ENCODE measurements at regions not wholly inside any gene's neighbourhood (a gene's known extent, or its start where the extent isn't known, plus 50 kb on each side); places are given as distances from the start of the nearest gene placed in this dataset.

DNA sequence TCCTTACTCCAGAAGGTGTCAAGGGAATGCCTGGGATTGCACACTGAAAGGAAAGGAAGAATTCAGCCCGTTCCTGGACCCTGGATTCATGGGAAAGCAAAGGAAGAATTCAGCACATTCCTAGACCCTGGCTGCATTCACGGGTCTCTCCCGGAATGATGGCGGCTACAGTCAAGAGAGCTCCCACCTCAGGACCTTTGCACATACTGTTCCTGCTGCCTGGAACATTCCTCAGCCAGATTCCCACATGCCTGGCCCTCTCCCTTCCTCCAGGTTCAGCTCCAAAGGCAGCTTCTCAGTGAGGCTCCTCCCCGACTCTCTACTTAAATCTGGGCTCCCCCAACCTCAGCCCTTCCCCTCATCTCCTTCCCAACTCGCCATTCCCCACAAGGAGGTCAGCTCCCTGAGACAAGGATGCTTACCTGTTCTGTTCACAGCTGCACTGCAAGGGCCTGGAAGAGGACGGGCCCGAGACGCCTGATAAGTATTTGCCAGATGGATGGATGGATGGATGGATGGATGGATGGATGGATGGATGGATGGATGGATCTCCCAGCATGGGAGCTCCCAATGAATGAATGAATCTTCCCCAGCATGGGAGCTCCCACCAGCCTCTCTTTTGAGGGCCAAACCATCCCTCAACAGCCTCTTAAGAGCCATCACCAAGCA lies 77.4 kb downstream of the NCOR2 start:
- no peak for DNase-seq (ENCODE audit: low read depth)

DNA sequence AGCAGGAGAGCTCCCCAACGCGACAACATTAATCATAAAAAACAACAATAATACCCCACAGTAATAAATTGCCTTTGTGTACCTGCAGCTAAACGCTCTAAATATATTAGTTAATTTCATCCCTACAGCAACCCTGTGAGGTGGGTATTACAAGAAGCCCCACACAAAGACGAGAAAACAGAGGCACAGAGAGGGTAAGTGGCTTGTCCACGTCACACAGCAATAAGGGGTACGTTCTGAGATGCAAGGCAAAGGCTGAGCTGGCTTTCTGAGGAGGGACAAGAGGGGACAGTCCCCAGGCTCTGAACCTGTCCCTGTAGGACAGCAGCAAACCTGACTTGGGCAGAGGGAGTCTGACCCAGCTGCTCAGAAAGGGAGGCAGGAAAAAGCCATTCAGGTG lies 78.2 kb downstream of the NCOR2 start:
- no peak for DNase-seq (ENCODE audit: low read depth)

- DNase-seq (ENCODE audit: low read depth): no peak
Observed at GRCh38 chr12:124488520-124488919, 78.9 kb downstream of the NCOR2 start.

- no peak for DNase-seq (ENCODE audit: low read depth)
Observed at GRCh38 chr12:124487834-124488165, 79.6 kb downstream of the NCOR2 start.

DNA sequence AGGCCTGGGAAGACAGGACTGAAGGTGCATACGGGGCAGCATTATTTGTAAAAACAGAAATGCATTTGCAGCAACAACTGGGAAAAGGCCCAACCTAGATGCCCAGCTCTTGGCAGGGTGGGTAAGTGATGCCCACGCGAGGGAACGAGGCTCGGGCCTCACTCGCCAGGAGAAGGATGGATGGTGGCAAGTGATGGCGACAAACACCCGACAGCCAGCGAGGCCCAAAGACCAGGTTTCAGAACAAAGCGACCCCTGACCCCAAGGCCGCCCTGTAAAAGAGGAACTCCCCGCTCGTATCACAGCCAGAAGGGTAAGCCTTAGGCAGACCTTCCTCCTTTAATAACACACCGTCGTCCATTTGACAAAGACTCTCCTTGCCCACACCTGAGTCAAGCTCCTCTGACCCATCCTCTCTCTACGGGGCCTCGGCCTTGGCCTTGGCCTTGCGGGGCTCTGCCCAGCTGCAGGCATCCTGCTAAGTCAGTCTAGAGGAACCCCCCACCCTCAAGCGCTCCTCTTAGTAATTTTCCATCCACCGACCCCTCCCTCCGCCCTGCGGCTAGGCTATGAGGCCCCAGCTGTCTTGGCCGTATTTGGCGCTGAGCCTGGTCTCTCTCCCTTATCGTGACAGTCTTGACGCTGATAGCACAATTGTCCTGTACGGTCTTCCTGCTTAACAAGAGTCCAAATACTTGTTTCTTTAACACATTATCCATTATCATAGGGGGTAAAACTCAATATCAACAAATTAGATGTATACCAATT lies 80.2 kb downstream of the NCOR2 start:
- DNase-seq (ENCODE audit: low read depth): no peak

GRCh38 chr12:124486346-124486963 lies 81.0 kb downstream of the NCOR2 start:
- no peak for DNase-seq (ENCODE audit: low read depth)

DNA sequence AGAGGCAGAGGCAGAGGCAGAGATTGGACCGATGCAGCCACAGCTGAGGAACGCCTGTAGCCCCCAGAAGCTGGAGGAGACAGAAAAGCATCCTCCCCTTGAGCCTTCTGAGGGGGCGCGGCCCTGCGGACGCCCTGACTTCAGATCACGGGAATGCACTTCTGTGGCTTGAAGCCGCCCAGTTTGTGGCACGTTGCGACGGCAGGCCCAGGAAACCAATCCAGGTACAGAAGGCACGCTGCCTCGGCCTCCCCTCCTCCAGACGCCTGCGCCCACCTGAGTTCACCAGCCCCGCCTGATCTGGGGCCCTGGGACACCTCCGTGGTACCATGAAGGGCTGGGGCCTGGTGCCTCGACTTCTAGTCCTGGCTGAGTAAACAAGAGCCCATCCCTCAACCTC lies 82.0 kb downstream of the NCOR2 start:
- DNase-seq (ENCODE audit: low read depth): no peak

GRCh38 chr12:124484526-124484953 lies 82.9 kb downstream of the NCOR2 start:
- DNase-seq (ENCODE audit: low read depth): no peak

DNA sequence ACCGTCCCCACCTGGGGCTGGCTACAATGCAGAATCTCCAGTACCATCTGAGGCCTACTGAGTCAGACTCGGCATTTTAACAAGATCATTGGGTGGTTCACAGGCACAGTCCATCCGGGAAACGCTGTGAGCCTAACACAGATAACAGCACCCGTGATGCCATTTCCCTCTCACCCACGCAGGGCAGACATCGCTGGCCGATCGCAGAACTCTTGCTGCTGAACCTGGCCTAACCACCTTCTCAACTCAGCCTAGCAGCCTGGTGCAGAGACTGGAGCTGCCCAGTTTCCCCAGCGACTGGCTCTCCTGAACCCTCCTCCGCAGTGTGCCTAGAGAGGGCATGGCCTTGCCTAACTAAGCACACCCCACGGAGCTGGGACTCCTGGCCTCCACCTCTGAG lies 83.3 kb downstream of the NCOR2 start:
- DNase-seq (ENCODE audit: low read depth): no peak

GRCh38 chr12:124482901-124483799 lies 84.3 kb downstream of the NCOR2 start:
- no peak for DNase-seq (ENCODE audit: low read depth)

DNA sequence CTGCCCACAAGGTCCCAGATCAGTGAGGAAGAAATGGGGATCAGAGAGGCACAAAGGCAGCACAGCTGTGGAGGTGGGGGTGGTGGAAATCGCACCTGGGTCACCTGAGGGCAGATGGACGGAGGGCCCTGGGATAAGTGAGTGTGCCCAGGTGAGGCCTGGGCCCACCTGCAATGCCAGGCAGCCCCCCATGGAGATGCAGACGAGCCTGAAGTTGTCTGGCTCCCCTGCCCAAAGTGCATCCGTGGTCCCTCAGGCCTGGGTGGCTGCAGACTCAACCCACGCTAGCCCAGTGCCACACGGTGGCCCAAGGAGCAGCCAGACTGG lies 84.9 kb downstream of the NCOR2 start:
- no peak for DNase-seq (ENCODE audit: low read depth)

GRCh38 chr12:124481772-124482566 lies 85.4 kb downstream of the NCOR2 start:
- no peak for DNase-seq (ENCODE audit: low read depth)

- DNase-seq (ENCODE audit: low read depth): no peak
Observed at GRCh38 chr12:124481257-124481750, 86.1 kb downstream of the NCOR2 start.

- no peak for DNase-seq (ENCODE audit: low read depth)
Observed at GRCh38 chr12:124480469-124481256, 86.7 kb downstream of the NCOR2 start.

DNA sequence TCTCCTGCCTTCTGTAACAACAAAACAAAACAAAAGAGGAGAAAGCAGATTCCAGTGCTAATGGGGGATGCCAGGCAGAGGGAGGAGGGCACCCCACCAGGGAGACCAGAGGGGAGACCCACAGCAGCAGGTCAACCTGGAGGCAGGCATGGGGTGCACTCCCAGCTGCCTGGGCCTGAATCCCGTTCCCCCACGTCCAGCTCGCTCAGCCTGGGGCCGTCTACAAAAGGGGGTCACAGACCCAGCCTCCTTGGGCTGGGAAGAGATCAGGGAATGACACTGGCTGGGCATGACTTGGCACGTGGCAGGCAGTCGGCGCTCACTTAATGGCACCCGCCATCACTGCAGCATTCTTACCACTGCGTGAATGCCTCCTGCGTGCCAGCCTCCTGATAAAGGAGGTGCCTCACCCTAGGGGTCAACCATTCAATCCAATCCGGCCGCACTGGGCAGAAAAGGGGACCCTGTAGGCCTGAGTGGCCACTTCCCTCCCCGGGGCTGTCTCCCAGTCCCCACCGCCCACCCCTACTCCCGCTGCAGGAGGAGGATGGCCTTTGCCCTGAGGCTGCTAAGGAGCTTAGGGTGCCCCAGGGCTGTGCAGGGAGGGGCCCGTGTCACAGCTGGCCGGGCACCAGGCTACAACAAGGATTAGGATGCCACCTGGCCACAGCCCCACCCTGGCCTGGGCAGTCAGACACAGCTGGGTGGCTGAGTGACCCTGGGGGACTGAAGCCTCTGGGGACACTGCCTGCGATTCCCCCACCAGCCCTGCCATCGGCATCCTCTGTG lies 87.5 kb downstream of the NCOR2 start:
- no peak for DNase-seq (ENCODE audit: low read depth)

DNA sequence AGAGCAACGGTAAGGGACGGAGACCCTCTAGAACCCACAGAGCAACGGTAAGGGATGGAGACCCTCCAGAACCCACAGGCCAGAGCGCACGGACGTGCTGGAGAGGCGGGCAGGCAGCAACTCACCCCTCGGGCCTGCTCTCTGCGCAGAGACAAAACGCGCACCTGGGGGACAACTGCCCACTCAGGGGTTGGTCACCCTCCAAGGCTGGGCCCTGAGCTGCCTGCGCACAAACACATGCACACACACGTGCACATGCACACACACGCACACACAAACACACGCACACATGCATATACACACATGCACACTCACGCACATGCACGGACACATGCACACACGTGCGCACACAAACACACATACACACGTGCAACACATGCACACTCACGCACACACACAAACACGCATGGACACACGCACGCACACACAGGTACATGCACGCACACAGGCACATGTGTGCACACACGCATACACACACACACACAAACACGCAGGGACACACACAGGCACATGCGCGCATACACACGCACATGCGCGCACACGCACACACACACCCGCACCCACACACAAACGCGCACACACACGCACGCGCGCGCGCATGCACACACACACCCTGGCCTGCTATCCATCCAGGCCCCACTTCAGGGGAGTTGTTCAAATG lies 88.3 kb downstream of the NCOR2 start:
- DNase-seq (ENCODE audit: low read depth): no peak

GRCh38 chr12:124478416-124478815 lies 89.0 kb downstream of the NCOR2 start:
- no peak for DNase-seq (ENCODE audit: low read depth)

- no peak for DNase-seq (ENCODE audit: low read depth)
Observed at GRCh38 chr12:124477107-124477915, 90.1 kb downstream of the NCOR2 start.

All from stimulated activated CD8-positive, alpha-beta memory T cell treated with anti-CD3 and anti-CD28 coated beads, Interleukin-12 subunit alpha, Interleukin-12 subunit beta, amount 100 ng/mL, for 4 hours (primary cell).